ENCODE measurements at regions not wholly inside any gene's neighbourhood (a gene's known extent, or its start where the extent isn't known, plus 50 kb on each side); places are given as distances from the start of the nearest gene placed in this dataset.

- no peak for ATAC-seq
- H3K79me2 ChIP-seq (ENCODE audit: control insufficient read depth, insufficient read depth, low read length): no peaks in the 10 kb centered on the region
- H4K20me1 ChIP-seq (ENCODE audit: control insufficient read depth, insufficient read depth): no peaks in the 10 kb centered on the region
- no peak for DNase-seq (ENCODE audit: low read depth, low spot score)
- WGBS (ENCODE audit: insufficient coverage, insufficient replicate concordance, low lambda C conversion rate, missing lambda C conversion rate): 26% methylated on average over 8 of the region's 8 CpGs
- ChIA-PET SMC1A (ENCODE audit: uncharacterized antibody, unreplicated experiment) (interaction anchor here (0.8 to 4.3 kb wide), 8 partner anchors 12 to 283 kb away, joined by 3 to 30 read pairs (median 3); no protein-coding TSS in a partner anchor), RAD21 (ENCODE audit: unreplicated experiment) (interaction anchor here (1.2 to 1.4 kb wide), 2 partner anchors 10 to 192 kb away, joined by 3 to 5 read pairs; no protein-coding TSS in a partner anchor), POLR2A (interaction anchor here (1.0 kb wide), 1 partner anchor 9 kb away, joined by 3 read pairs; no protein-coding TSS in a partner anchor), CTCF (interaction anchor here (1.3 to 2.1 kb wide), 4 partner anchors 10 to 700 kb away, joined by 3 to 15 read pairs (median 4); no protein-coding TSS in a partner anchor)
- in situ Hi-C loops (cut with MboI): no loop called here
- BruUV-seq (replicated peaks): no TSS peak
- no peaks in the 10 kb centered on the region for H3K36me3 ChIP-seq (ENCODE audit: control insufficient read depth in 2 of 2, insufficient read depth in 2 of 2, low read length in 1 of 2)
- TF ChIP-seq ATF7 (IDR thresholded peaks at IDR 0.05; ENCODE audit: low read depth) (no peak), RAD21 (IDR thresholded peaks at IDR 0.05; ENCODE audit: insufficient read depth, low read depth, low read length) (no peak), CTCF (IDR thresholded peaks at IDR 0.05 in 2 of 3, conservative IDR thresholded peaks at IDR 0.05 in 1 of 3; ENCODE audit: control insufficient read depth in 2 of 3, extremely low read depth in 1 of 3, insufficient read depth in 1 of 3, low read depth in 3 of 3, low read length in 3 of 3) (no peak), CBX5 (IDR thresholded peaks at IDR 0.05; ENCODE audit: low read depth) (no peak), SMAD5 (IDR thresholded peaks at IDR 0.05; ENCODE audit: low read depth) (no peak), ZBTB4 (CRISPR knock-in tag; IDR thresholded peaks at IDR 0.05) (no peak), SIN3A (IDR thresholded peaks at IDR 0.05; ENCODE audit: low read depth, low read length) (no peak), ZNF384 (IDR thresholded peaks at IDR 0.05; ENCODE audit: borderline replicate concordance, low read depth, low read length) (no peak), POLR2A (IDR thresholded peaks at IDR 0.05; ENCODE audit: low read depth, low read length) (no peak), TCF7 (IDR thresholded peaks at IDR 0.05; ENCODE audit: borderline replicate concordance) (no peak), CREM (IDR thresholded peaks at IDR 0.05; ENCODE audit: low read depth) (no peak), ZNF274 (IDR thresholded peaks at IDR 0.05; ENCODE audit: insufficient read depth, insufficient read length) (no peak), NFIC (IDR thresholded peaks at IDR 0.05; ENCODE audit: low read depth, low read length) (no peak), PAX5 (IDR thresholded peaks at IDR 0.05; ENCODE audit: borderline replicate concordance, low read depth, low read length) (no peak), HDGF (IDR thresholded peaks at IDR 0.05) (no peak)
- no peak for FAIRE-seq
- no peak overlapping the region for H3K27ac ChIP-seq (ENCODE audit: control insufficient read depth, insufficient read depth)
- H3K4me1 ChIP-seq (ENCODE audit: control insufficient read depth, insufficient read depth, low read length): no peaks in the 10 kb centered on the region
- no peak overlapping the region for H3K4me2 ChIP-seq (ENCODE audit: control insufficient read depth, insufficient read depth)
- no peaks in the 10 kb centered on the region for H3K9me3 ChIP-seq (replicated peaks; ENCODE audit: control insufficient read depth, insufficient read depth, low read length)
- H3K27me3 ChIP-seq (replicated peaks in 1 of 2; ENCODE audit: control insufficient read depth in 2 of 2, insufficient read depth in 2 of 2, low read length in 1 of 2): no peaks in the 10 kb centered on the region
- intact Hi-C loops (cut with micrococcal nuclease; ENCODE audit: unreplicated experiment): no loop called here
- H3K4me3 ChIP-seq: no peak overlapping the region
- peak overlapping the region; percentile 26; the same call in 1 of the 2 replicates for H2AFZ ChIP-seq (ENCODE audit: control insufficient read depth, low read depth, low read length)
- no peak overlapping the region for H3K9ac ChIP-seq (ENCODE audit: control insufficient read depth, insufficient read depth, low read length)
Observed at GRCh38 chr3:148083526-148084182, 614.0 kb upstream of the AGTR1 start.
